ENCODE measurements at regions not wholly inside any gene's neighbourhood (a gene's known extent, or its start where the extent isn't known, plus 50 kb on each side); places are given as distances from the start of the nearest gene placed in this dataset.

DNA sequence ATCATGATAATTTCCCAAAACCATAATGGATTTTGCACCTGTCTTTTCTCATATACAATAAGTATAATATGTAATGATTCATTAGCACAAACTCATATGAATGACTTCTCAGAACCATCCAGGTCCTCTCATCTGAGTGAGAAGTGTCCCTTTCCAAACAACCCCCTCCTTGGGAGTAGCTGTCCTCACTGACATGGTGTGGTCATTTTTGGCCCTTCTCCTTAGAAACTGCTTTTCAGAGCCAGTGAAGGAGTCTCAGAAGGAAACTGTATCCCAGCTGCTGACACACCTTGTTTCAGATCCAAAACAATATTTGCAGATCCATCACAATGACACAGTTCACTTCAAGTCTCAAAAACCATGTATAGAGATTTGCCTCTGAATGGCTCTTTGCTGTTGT, 95.5 kb downstream of the MIS18A start:
- TF ChIP-seq CTCF (IDR thresholded peaks at IDR 0.05), result no peak
- Histone ChIP-seq H3K9me3 (ENCODE audit: control extremely low read depth in 1 of 3, control insufficient read depth in 2 of 3, insufficient read depth in 1 of 3, low read length in 2 of 3) (no peaks in the 10 kb centered on the region), H3K4me2 (replicated peaks; ENCODE audit: low read depth, low read length, poor library complexity, severe bottlenecking) (no peak overlapping the region), H3K36me3 (replicated peaks in 1 of 2; ENCODE audit: control extremely low read depth in 1 of 2, control insufficient read depth in 1 of 2, extremely low read depth in 1 of 2, insufficient read depth in 2 of 2, low read length in 1 of 2) (no peaks in the 10 kb centered on the region), H2AFZ (ENCODE audit: insufficient read depth, low read depth, low read length, poor library complexity, severe bottlenecking) (no peak overlapping the region), H3K79me2 (ENCODE audit: control insufficient read depth, insufficient read depth, low read length) (no peaks in the 10 kb centered on the region), H3K27ac (ENCODE audit: low read length in 2 of 2) (no peak overlapping the region), H3K4me3 (ENCODE audit: control extremely low read depth in 1 of 5, extremely low read depth in 1 of 5, insufficient read depth in 1 of 5, low read depth in 2 of 5, low read length in 4 of 5) (no peak overlapping the region), H3K27me3 (replicated peaks in 1 of 4; ENCODE audit: control extremely low read depth in 1 of 4, control insufficient read depth in 3 of 4, insufficient read depth in 4 of 4, low read length in 3 of 4) (no peaks in the 10 kb centered on the region), H3K4me1 (ENCODE audit: control insufficient read depth in 2 of 2, insufficient read depth in 2 of 2, low read length in 2 of 2) (no peaks in the 10 kb centered on the region), H4K20me1 (ENCODE audit: control insufficient read depth, insufficient read depth, low read length, poor library complexity, severe bottlenecking) (no peaks in the 10 kb centered on the region), H3K9ac (ENCODE audit: low read length) (no peak overlapping the region)
- Mint-ChIP-seq H3K9me3 (ENCODE audit: insufficient read depth) (no peaks in the 10 kb centered on the region), H3K27ac (no peak overlapping the region), H3K4me3 (no peak overlapping the region), H3K27me3 (peaks cover 1% of the 10 kb centered on the region), H3K4me1 (no peaks in the 10 kb centered on the region)
- DNase-seq, result no peak
- ATAC-seq (ENCODE audit: low read depth), result no peak
- CTCF ChIA-PET, result no interaction called here
- intact Hi-C loops (cut with micrococcal nuclease), result no loop called here
- POLR2A ChIA-PET, result no interaction called here

DNA sequence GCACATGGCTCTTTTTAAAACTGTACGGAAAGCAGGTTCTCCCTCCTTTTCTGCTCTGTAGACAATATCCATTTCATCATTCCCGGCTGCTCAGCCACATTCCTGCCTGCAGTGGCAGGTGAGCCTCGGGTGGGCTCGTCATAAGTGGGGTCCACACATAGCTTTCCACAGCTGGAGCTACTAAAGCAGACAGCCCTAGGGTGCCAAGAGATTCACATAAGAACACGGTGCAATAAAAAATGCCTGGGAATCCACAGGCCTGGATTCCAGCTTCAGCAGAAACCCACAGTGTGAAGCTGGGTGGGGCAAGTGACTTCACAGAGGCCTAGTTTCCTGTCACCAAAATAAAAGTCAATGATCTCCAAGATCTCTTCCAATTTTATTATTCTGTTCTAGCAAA, 96.4 kb downstream of the MIS18A start:
- ATAC-seq (ENCODE audit: low read depth) (no peak), DNase-seq (no peak)
- intact Hi-C loops (cut with micrococcal nuclease), result no loop called here
- Histone ChIP-seq H2AFZ (ENCODE audit: insufficient read depth, low read depth, low read length, poor library complexity, severe bottlenecking) (no peak overlapping the region), H3K4me2 (replicated peaks; ENCODE audit: low read depth, low read length, poor library complexity, severe bottlenecking) (no peak overlapping the region), H3K9ac (ENCODE audit: low read length) (no peak overlapping the region), H3K27ac (ENCODE audit: low read length in 2 of 2) (no peak overlapping the region), H4K20me1 (ENCODE audit: control insufficient read depth, insufficient read depth, low read length, poor library complexity, severe bottlenecking) (no peaks in the 10 kb centered on the region), H3K9me3 (ENCODE audit: control extremely low read depth in 1 of 3, control insufficient read depth in 2 of 3, insufficient read depth in 1 of 3, low read length in 2 of 3) (no peaks in the 10 kb centered on the region), H3K36me3 (replicated peaks in 1 of 2; ENCODE audit: control extremely low read depth in 1 of 2, control insufficient read depth in 1 of 2, extremely low read depth in 1 of 2, insufficient read depth in 2 of 2, low read length in 1 of 2) (no peaks in the 10 kb centered on the region), H3K27me3 (replicated peaks in 1 of 4; ENCODE audit: control extremely low read depth in 1 of 4, control insufficient read depth in 3 of 4, insufficient read depth in 4 of 4, low read length in 3 of 4) (no peaks in the 10 kb centered on the region), H3K4me3 (ENCODE audit: control extremely low read depth in 1 of 5, extremely low read depth in 1 of 5, insufficient read depth in 1 of 5, low read depth in 2 of 5, low read length in 4 of 5) (no peak overlapping the region), H3K79me2 (ENCODE audit: control insufficient read depth, insufficient read depth, low read length) (no peaks in the 10 kb centered on the region), H3K4me1 (ENCODE audit: control insufficient read depth in 2 of 2, insufficient read depth in 2 of 2, low read length in 2 of 2) (no peaks in the 10 kb centered on the region)
- ChIA-PET CTCF (no interaction called here), POLR2A (no interaction called here)
- no peaks in the 10 kb centered on the region for H3K27me3 Mint-ChIP-seq
- no peak overlapping the region for H3K4me3 Mint-ChIP-seq
- no peak overlapping the region for H3K27ac Mint-ChIP-seq
- no peak for TF ChIP-seq EZH2 (IDR thresholded peaks at IDR 0.05; ENCODE audit: borderline replicate concordance, insufficient read depth, low read depth, low read length, poor library complexity, severe bottlenecking)
- TF ChIP-seq CTCF (IDR thresholded peaks at IDR 0.05), result no peak
- 94% methylated on average over 5 of the region's 5 CpGs for WGBS (ENCODE audit: insufficient coverage)
- no peaks in the 10 kb centered on the region for H3K4me1 Mint-ChIP-seq
- H3K9me3 Mint-ChIP-seq (ENCODE audit: insufficient read depth), result no peaks in the 10 kb centered on the region
